Trophoblast cell (in vitro differentiated cells and primary cell): ENCODE measurements at regions not wholly inside any gene's neighbourhood (a gene's known extent, or its start where the extent isn't known, plus 50 kb on each side); places are given as distances from the start of the nearest gene placed in this dataset.

ENCODE experiments used
- DNase-seq, 2 donors: peaks; one replicate each; pipeline ENCODE4 v3.0.0-alpha.2; 2016
- H2AFZ ChIP-seq: 2 replicates; pipeline ENCODE4 v1.6.1; 2013; ENCODE audit warnings: low read length, moderate library complexity, mild to moderate bottlenecking; ENCODE audit not compliant: insufficient read depth, poor library complexity
- H2AK5ac ChIP-seq: 2 replicates; pipeline ENCODE4 v1.6.1; 2013; ENCODE audit warnings: mild to moderate bottlenecking, low read length
- H2BK120ac ChIP-seq: 2 replicates; pipeline ENCODE4 v1.6.1; 2013; ENCODE audit warnings: low read length, mild to moderate bottlenecking, moderate library complexity; ENCODE audit not compliant: insufficient read depth, poor library complexity
- H2BK12ac ChIP-seq: 2 replicates; pipeline ENCODE4 v1.6.1; 2013; ENCODE audit warnings: mild to moderate bottlenecking, low read length, moderate library complexity
- H2BK5ac ChIP-seq: 2 replicates; pipeline ENCODE4 v1.6.1; 2013; ENCODE audit warnings: low read length, low read depth, moderate library complexity, mild to moderate bottlenecking; ENCODE audit not compliant: poor library complexity
- H3K14ac ChIP-seq: 2 replicates; pipeline ENCODE4 v1.6.1; 2013; ENCODE audit warnings: mild to moderate bottlenecking, low read length
- H3K18ac ChIP-seq: 2 replicates; pipeline ENCODE4 v1.6.1; 2013; ENCODE audit warnings: mild to moderate bottlenecking, low read length
- H3K23ac ChIP-seq: 2 replicates; pipeline ENCODE4 v1.6.1; 2013; ENCODE audit warnings: low read length
- H3K27ac ChIP-seq: 2 replicates; pipeline ENCODE4 v1.5.1; 2013; ENCODE audit warnings: low read depth, mild to moderate bottlenecking, inconsistent platforms, low read length, moderate library complexity
- H3K27me3 ChIP-seq: 2 replicates; pipeline ENCODE4 v1.6.1; 2013; ENCODE audit warnings: inconsistent platforms, mild to moderate bottlenecking, low read length, moderate library complexity; ENCODE audit not compliant: insufficient read depth
- H3K36me3 ChIP-seq, 2 experiments: 1 replicate in 1 of 2; 2 replicates in 1 of 2; pipeline ENCODE4 v1.6.1; 2013; ENCODE audit warnings: low read length in 2 of 2, mild to moderate bottlenecking in 2 of 2, moderate library complexity in 1 of 2; ENCODE audit not compliant: insufficient read depth in 2 of 2, control insufficient read depth in 1 of 2
- H3K4ac ChIP-seq: 2 replicates; pipeline ENCODE4 v1.6.1; 2013; ENCODE audit warnings: low read depth, mild to moderate bottlenecking, low read length, moderate library complexity
- H3K4me1 ChIP-seq, 2 experiments: 1 replicate in 1 of 2; 2 replicates in 1 of 2; pipeline ENCODE4 v1.6.1; 2013; ENCODE audit warnings: low read length in 2 of 2, mild to moderate bottlenecking in 2 of 2, moderate library complexity in 1 of 2; ENCODE audit not compliant: insufficient read depth in 2 of 2, control insufficient read depth in 1 of 2
- H3K4me2 ChIP-seq: 2 replicates; pipeline ENCODE4 v1.6.1; 2013; ENCODE audit warnings: inconsistent platforms, mild to moderate bottlenecking, low read length, moderate library complexity
- H3K4me3 ChIP-seq: 2 replicates; pipeline ENCODE4 v1.5.1; 2013; ENCODE audit warnings: mild to moderate bottlenecking, low read depth, low read length, inconsistent platforms
- H3K79me1 ChIP-seq: one replicate; pipeline ENCODE4 v1.6.1; 2013; ENCODE audit warnings: low read length
- H3K79me2 ChIP-seq: 2 replicates; pipeline ENCODE4 v1.6.1; 2013; ENCODE audit warnings: low read length, mild to moderate bottlenecking; ENCODE audit not compliant: control insufficient read depth, insufficient read depth, poor library complexity
- H3K9ac ChIP-seq: 2 replicates; pipeline ENCODE4 v1.6.1; 2013; ENCODE audit warnings: mild to moderate bottlenecking, low read length
- H3K9me3 ChIP-seq: 2 replicates; pipeline ENCODE4 v1.6.1; 2013; ENCODE audit warnings: low read depth, mild to moderate bottlenecking, control low read depth, inconsistent platforms, low read length; ENCODE audit not compliant: insufficient read depth
- H4K12ac ChIP-seq: 2 replicates; pipeline ENCODE4 v1.6.1; 2013; ENCODE audit warnings: low read depth, mild to moderate bottlenecking, low read length, moderate library complexity
- H4K8ac ChIP-seq: 2 replicates; pipeline ENCODE4 v1.6.1; 2013; ENCODE audit warnings: low read depth, mild to moderate bottlenecking, low read length, moderate library complexity
- H4K91ac ChIP-seq: one replicate; pipeline ENCODE4 v1.6.1; 2013; ENCODE audit warnings: low read depth, mild to moderate bottlenecking, low read length, moderate library complexity
- WGBS: extraction: QIAGEN DNeasy Blood & Tissue Kit; methylation state at CpG from one replicate; pipeline ENCODE4 v1.1.7; 2013; ENCODE audit warnings: missing lambda C conversion rate; ENCODE audit not compliant: insufficient read length, insufficient coverage; ENCODE audit errors: extremely low coverage; 5-methylcytosine and 5-hydroxymethylcytosine counted together

- Histone ChIP-seq H3K9ac (no peak overlapping the region), H2AFZ (no peak overlapping the region), H3K4ac (no peak overlapping the region), H3K23ac (no peak overlapping the region), H2BK120ac (no peak overlapping the region), H3K18ac (no peak overlapping the region), H3K27me3 (no peaks in the 10 kb centered on the region), H3K9me3 (no peaks in the 10 kb centered on the region), H4K91ac (no peak overlapping the region), H2AK5ac (no peak overlapping the region), H3K36me3 (no peaks in the 10 kb centered on the region), H2BK12ac (no peak overlapping the region), H3K4me1 (no peaks in the 10 kb centered on the region), H3K27ac (no peak overlapping the region), H3K4me2 (no peak overlapping the region), H4K8ac (no peak overlapping the region), H4K12ac (no peak overlapping the region), H3K79me1 (no peaks in the 10 kb centered on the region), H3K79me2 (no peaks in the 10 kb centered on the region), H2BK5ac (no peak overlapping the region), H3K4me3 (no peak overlapping the region), H3K14ac (no peak overlapping the region)
- DNase-seq: no peak
- no CpG with 5 or more reads among the region's 1 CpG for WGBS
Measured at GRCh38 chr7:34337163-34337562, 320.9 kb upstream of the NPSR1 start.

- no peak overlapping the region for H3K27ac ChIP-seq
- H3K36me3 ChIP-seq: no peaks in the 10 kb centered on the region
- H3K79me2 ChIP-seq: no peaks in the 10 kb centered on the region
- no CpG with 5 or more reads among the region's 3 CpGs for WGBS
- H3K4ac ChIP-seq: no peak overlapping the region
- H4K12ac ChIP-seq: no peak overlapping the region
- H2BK5ac ChIP-seq: no peak overlapping the region
- no peaks in the 10 kb centered on the region for H3K79me1 ChIP-seq
- no peak overlapping the region for H3K18ac ChIP-seq
- H2BK120ac ChIP-seq: no peak overlapping the region
- H3K4me1 ChIP-seq: no peaks in the 10 kb centered on the region
- no peaks in the 10 kb centered on the region for H3K9me3 ChIP-seq
- H2AK5ac ChIP-seq: no peak overlapping the region
- H3K27me3 ChIP-seq: no peaks in the 10 kb centered on the region
- H3K23ac ChIP-seq: no peak overlapping the region
- H3K4me3 ChIP-seq: no peak overlapping the region
- no peak overlapping the region for H4K91ac ChIP-seq
- H3K14ac ChIP-seq: no peak overlapping the region
- H4K8ac ChIP-seq: no peak overlapping the region
- H2AFZ ChIP-seq: no peak overlapping the region
- DNase-seq: peak; percentile 81 to 90
- no peak overlapping the region for H3K4me2 ChIP-seq
- H2BK12ac ChIP-seq: no peak overlapping the region
- no peak overlapping the region for H3K9ac ChIP-seq
Measured at GRCh38 chr7:34338961-34339526, 319.0 kb upstream of the NPSR1 start.

- H3K9ac ChIP-seq: no peak overlapping the region
- no peak overlapping the region for H3K4me2 ChIP-seq
- H3K79me2 ChIP-seq: no peaks in the 10 kb centered on the region
- H2BK5ac ChIP-seq: no peak overlapping the region
- no peak overlapping the region for H4K91ac ChIP-seq
- H3K4ac ChIP-seq: no peak overlapping the region
- no peak overlapping the region for H2AFZ ChIP-seq
- H2BK12ac ChIP-seq: no peak overlapping the region
- no peak overlapping the region for H2AK5ac ChIP-seq
- no peak overlapping the region for H4K8ac ChIP-seq
- no peaks in the 10 kb centered on the region for H3K4me1 ChIP-seq
- H3K27me3 ChIP-seq: no peaks in the 10 kb centered on the region
- H3K23ac ChIP-seq: no peak overlapping the region
- DNase-seq: peak in 1 of 2 donors; percentile 66
- no peak overlapping the region for H3K27ac ChIP-seq
- H3K4me3 ChIP-seq: no peak overlapping the region
- no peak overlapping the region for H3K14ac ChIP-seq
- H3K36me3 ChIP-seq: no peaks in the 10 kb centered on the region
- H3K9me3 ChIP-seq: no peaks in the 10 kb centered on the region
- no peak overlapping the region for H4K12ac ChIP-seq
- H3K79me1 ChIP-seq: no peaks in the 10 kb centered on the region
- no CpG with 5 or more reads among the region's 2 CpGs for WGBS
- no peak overlapping the region for H2BK120ac ChIP-seq
- no peak overlapping the region for H3K18ac ChIP-seq
Measured at GRCh38 chr7:34341326-34341725, 316.7 kb upstream of the NPSR1 start.

GRCh38 chr7:34342387-34342786 is 315.6 kb upstream of the NPSR1 start:
- H3K4me1 ChIP-seq: no peaks in the 10 kb centered on the region
- WGBS: no CpG with 5 or more reads among the region's 1 CpG

More at GRCh38 chr7:34342387-34342786, 315.6 kb upstream of the NPSR1 start:
- H3K9me3 ChIP-seq: no peaks in the 10 kb centered on the region
- H3K4ac ChIP-seq: no peak overlapping the region
- H3K23ac ChIP-seq: no peak overlapping the region
- H3K27me3 ChIP-seq: no peaks in the 10 kb centered on the region
- no peak overlapping the region for H2AFZ ChIP-seq
- H2AK5ac ChIP-seq: no peak overlapping the region
- no peak overlapping the region for H3K9ac ChIP-seq
- H4K12ac ChIP-seq: no peak overlapping the region
- H3K79me2 ChIP-seq: no peaks in the 10 kb centered on the region
- H3K4me2 ChIP-seq: no peak overlapping the region
- no peak overlapping the region for H2BK12ac ChIP-seq
- no peak overlapping the region for H3K4me3 ChIP-seq
- no peak overlapping the region for H4K8ac ChIP-seq
- H4K91ac ChIP-seq: no peak overlapping the region
- H3K36me3 ChIP-seq: no peaks in the 10 kb centered on the region
- no peak overlapping the region for H2BK5ac ChIP-seq
- no peak overlapping the region for H2BK120ac ChIP-seq
- no peak overlapping the region for H3K27ac ChIP-seq
- H3K14ac ChIP-seq: no peak overlapping the region
- H3K18ac ChIP-seq: no peak overlapping the region
- DNase-seq: no peak
- H3K79me1 ChIP-seq: no peaks in the 10 kb centered on the region
